Amniotic stem cell (primary cell): ENCODE measurements at regions not wholly inside any gene's neighbourhood (a gene's known extent, or its start where the extent isn't known, plus 50 kb on each side); places are given as distances from the start of the nearest gene placed in this dataset.

Experiments used
- DNase-seq: peaks from one replicate; lab custom pipeline; 2025; lab: John Stamatoyannopoulos, UW

DNA sequence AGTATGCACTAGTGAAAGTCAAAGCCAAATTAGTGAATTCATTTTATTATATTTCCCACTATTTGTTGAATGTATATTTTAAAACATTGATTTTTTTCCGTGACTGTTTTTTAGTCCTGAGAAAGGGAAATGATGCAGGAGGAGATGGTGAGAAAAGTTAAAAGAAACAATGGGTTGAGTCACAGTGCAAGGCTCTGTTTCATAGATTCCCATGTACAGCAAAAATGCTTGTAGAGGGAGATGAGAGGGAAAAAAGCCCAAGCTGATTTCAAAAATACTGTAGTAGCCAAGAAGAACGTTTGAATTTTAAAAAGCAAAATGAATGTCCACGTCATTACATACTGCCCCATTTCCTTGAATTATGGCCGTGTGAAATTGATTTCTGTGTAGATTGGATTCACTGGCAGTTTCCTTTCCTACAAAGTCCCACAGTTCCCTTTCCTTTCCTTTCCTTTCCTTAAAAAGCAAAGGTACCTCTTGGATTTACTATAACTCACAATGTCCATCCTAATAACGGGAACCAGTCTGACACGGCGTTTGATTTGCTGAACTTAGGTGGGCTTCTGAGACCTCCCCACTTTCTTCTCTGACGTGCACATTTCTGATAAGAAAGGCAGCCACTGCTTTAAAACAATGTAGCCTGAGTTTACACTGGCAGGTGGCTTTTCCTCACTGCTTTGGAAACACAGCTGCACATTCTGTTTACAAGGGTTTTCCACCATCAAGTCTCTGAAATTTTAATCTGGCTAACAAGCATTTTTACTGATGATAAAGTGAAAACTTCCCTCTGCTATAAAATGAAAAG lies 63.7 kb downstream of the SPCS3 start:
- no peak for DNase-seq

DNA sequence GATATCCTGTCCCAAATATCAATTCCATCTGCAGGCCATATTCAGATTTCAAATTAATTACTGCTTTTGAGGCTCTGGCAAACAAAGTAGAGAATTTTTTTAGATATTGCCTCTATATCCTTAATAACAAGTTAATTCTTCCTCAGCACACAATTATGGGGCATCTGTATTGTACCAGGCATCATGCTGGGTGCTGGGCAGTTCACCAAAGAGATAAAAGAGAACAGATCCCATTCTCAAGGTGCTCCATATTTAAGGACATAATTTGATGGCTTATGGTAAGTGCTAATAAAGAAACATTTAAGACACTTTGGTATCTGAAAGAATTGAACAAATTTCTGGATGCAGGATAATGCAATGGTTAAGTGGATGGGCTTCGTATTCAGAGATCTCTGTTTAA lies 65.8 kb downstream of the SPCS3 start:
- DNase-seq: no peak

- DNase-seq: no peak
Observed at GRCh38 chr4:176387571-176387970, 67.8 kb downstream of the SPCS3 start.

DNA sequence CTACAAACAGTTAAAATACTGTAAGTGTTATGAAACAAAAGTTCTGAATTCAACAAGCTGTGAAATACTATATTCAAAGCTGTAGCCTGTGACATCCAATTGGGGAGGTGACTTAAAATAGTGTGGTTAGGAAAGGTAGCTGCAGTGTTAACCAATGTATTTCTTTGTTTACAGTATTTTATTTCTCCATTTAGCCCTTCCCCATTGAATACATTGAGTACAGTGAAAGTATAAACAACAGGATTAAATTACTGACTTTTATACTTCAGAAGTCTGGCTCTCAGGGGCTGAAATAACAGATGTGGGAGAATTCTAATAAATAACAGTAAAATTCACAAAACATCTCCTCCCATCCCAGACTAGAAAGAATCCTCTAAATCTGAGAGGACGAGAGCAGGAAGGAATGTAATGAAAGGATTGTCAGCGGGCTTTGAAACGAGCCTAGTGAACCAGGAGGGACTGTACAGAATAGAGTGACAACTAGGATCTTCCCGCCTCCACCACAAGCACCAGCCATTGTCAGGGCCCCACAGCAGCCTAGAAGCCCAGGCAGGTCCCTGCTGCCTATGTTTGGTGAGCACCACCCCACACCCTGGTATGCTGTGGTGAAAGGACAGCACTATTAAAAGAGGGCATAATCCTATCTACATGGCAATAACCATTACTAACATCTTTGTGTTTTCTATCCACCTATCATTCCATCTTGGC lies 73.7 kb downstream of the SPCS3 start:
- no peak for DNase-seq

DNA sequence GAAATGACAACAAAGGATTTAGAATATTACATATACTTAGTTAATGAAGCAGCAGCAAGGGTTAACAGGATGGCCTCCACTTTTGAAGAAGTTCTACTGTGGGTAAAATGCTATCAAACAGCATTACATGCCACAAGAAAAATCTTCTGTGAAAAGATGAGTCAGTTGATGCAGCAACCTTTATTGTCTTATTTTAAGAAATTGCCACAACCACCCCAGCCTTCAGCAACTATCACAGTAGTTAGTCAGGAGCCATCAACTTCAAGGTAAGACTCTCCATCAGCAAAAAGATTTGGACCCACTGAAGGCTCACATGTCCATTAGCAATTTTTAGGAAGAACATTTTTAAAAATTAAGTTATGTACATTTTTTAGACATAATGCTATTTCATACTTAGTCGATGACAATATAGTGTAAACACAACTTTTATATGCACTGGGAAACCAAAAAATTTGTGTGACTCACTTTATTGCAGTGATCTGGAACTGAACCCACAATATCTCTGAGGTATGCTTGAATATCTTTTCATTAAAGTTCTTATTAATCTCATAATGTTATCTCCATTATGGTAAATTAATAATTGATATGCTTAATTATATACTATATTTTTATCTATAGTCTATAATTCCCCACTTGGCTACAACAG lies 81.2 kb downstream of the SPCS3 start:
- DNase-seq: no peak

DNA sequence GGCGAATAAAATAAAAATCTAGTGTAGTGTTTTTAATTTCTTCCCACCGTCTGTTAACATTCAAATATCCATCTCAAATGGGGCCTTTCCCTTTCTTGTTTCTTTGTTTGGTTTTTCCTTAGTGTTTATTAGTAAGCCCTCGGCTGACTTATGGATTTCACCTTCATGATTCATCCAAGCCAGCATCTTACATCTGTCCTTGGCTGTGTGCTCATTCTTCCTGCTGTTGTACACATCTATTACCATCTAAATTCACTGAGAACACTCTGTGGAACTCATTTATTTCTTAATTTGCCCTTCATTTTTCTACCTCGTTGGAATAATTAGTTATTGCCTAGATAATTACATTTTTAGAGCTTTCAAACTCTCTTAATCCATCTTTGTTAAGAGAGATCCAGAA lies 84.9 kb downstream of the SPCS3 start:
- DNase-seq: no peak

GRCh38 chr4:176406297-176406696 lies 86.5 kb downstream of the SPCS3 start:
- no peak for DNase-seq

DNA sequence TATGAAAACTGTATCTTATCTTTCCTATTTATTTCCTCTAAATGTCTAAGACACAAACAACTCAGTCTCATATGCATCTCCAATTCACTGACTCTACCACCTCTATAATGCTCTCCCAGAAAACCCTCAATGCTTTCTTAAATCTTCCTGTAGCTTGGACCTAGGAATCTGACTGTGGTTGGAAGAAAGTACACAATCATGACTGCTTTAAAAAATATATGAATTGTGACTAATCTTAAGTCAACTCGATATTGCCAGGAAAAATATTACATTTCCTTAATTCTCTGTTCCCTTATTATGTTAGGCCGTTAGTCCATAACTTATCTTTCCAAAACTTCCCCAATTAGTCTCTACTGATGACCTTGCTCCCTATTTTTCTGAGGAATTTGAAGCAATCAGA lies 87.0 kb downstream of the SPCS3 start:
- no peak for DNase-seq

DNA sequence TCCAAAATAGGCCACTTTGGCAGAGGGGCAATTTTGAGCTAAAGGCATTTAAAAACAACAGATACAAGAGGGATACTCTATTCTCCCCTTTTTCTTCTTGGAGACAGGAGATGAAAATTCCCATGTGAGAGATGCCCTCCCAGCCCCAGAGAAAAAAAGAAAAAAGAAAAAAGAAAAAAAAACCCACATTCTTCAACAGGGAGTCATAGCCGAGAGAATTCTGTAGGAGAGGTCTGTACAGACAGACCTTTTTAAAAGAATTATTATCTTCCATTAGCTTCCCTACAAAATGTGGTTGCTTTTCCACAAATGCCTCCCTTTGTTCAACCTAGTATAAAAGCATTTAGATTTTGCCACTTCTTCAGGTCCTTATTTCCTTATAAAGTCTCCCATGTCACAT lies 89.9 kb downstream of the SPCS3 start:
- DNase-seq: no peak

- no peak for DNase-seq
Observed at GRCh38 chr4:176413171-176413570, 93.4 kb downstream of the SPCS3 start.

GRCh38 chr4:176422001-176422400 lies 102.2 kb downstream of the SPCS3 start:
- no peak for DNase-seq

DNA sequence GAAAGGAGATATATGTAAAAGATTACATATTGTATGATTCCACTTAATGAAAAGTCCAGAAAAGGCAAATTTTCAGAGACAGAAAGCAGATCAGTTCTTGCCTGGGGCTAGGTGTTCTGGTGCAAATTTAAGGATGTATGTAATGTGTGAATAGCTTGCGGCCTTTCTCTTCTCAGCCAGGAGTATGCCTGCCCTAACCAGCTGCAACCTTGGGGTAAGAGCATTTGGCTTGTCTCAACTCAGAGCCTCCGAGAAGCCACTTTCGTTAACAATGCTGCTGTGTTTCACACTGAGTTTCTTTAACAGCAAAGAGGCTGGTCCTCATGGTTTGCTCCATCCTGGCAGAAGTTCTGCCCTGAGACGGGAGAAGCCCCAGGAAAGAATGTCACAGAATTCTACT lies 102.7 kb downstream of the SPCS3 start:
- no peak for DNase-seq

GRCh38 chr4:176425035-176425434 lies 105.3 kb downstream of the SPCS3 start:
- no peak for DNase-seq

GRCh38 chr4:176432811-176433540 lies 113.2 kb downstream of the SPCS3 start:
- no peak for DNase-seq

DNA sequence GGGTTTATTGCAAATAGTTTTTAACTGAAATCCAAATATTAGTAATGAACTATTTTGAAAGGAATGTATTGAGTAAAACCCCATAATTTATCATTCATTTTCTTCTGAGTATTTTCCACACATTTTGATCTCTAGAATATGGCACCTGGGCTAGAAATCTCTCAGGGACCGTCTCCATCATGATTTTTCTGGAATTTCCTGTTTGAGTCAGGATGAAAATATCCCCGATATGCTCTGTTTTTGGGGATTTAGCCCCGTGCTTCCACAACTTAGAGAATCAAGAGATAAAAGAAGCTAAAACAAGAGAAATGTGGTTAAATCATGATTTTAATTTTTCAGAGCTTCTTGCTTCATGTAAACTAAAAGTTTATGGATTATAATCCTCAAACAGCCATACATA lies 114.2 kb downstream of the SPCS3 start:
- DNase-seq: no peak

DNA sequence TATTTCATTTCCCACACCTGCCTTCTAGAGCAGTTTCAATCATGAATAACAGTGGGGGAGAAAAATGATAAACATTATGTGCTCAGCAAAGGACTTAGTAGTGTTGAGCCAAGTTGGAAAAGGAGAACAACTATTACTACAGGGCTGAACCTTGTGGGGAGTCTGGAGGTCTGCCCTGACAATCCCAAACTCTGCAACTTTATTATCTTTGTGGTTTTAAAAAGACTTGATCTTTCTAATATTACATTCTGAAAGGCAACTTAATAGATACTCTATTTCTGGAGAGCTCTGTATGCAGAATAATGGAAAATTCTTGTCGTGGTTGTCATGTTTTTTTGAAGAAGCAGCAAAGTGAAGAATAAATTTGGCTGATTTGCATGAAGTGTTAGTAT lies 116.1 kb downstream of the SPCS3 start:
- no peak for DNase-seq

DNA sequence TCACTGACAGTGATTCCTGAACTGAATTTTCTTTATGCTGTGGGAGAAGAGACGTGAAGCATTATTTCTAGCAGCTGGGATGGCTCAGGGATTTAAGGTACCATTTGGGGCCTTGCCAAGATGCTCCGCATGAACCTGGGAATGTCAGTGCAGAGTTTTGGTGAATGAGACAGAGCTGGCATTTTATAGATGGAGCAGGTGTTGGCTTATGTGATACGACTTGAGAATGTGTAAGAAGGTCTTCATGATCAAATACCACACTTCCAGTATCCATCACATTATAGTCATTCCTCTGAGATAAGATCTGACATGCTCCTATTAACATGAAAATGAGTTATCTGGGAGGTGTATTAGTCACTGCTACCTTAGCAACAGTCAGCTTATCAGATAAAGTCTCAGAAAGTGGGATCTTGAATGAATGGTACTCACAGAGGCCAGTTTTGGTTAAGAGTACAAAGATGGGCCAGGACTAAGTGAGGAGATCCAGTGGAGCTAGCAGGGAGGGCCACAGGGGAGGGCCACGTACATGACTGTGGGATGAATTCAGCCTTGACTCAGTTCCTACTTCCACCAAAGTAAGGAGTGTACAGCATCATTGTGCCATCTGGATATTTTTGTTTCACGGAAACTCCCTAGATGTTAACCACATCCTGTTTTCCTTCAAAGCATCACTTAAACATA lies 116.7 kb downstream of the SPCS3 start:
- DNase-seq: no peak

GRCh38 chr4:176437756-176438155 lies 118.0 kb downstream of the SPCS3 start:
- DNase-seq: no peak

DNA sequence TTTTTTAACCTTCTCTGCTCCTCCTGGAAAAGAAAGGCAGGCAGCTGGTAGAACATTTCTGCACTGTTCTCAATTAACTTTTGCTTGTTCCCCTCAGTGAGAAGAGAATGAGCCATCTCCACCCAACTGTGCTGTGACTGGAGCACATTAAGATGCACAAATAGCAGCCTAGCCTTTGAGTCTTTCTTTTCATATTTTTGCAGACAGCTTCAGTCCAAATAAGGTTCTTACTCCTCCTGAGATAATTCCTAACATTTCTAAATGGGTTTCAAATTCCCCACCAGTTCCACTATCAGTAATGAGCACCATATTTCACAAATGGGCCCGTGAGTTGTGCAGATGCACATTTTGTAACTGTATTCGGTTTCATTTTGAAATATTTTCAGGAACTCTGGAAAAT lies 118.6 kb downstream of the SPCS3 start:
- DNase-seq: no peak

- DNase-seq: no peak
Observed at GRCh38 chr4:176439611-176440010, 119.8 kb downstream of the SPCS3 start.

DNA sequence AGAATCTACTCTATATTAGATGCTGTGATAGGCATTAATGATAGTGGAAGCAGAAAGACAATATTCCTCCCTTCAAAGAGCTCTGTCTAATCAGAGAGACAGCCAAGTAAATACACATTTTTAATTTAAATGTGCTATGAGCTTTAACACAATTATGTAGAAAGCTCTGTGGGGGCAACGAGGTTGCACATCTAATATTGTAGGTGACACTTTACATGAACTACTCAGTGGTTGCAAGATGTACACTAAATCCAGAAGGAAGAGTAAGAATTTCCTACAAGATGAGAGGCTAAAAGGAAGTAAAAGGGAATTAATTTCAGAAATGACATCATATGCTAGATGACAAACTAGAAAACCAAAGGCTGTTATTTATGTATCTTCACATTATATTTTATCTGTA lies 120.9 kb downstream of the SPCS3 start:
- DNase-seq: no peak

- DNase-seq: no peak
Observed at GRCh38 chr4:176441594-176441993, 121.8 kb downstream of the SPCS3 start.
